GM18520 (cell line): ENCODE measurements at regions not wholly inside any gene's neighbourhood (a gene's known extent, or its start where the extent isn't known, plus 50 kb on each side); places are given as distances from the start of the nearest gene placed in this dataset.
A peak's percentile ranks its signal among the peaks of the same experiment; 100 is the strongest.

Experiments
- ATAC-seq: cut with Tn5 transposase; IDR thresholded peaks from one replicate; pipeline ENCODE4 v1.9.1; 2021; ENCODE audit not compliant: unreplicated experiment

GRCh38 chr3:24741506-24741905 lies 246.9 kb upstream of the THRB start:
- no peak for ATAC-seq

DNA sequence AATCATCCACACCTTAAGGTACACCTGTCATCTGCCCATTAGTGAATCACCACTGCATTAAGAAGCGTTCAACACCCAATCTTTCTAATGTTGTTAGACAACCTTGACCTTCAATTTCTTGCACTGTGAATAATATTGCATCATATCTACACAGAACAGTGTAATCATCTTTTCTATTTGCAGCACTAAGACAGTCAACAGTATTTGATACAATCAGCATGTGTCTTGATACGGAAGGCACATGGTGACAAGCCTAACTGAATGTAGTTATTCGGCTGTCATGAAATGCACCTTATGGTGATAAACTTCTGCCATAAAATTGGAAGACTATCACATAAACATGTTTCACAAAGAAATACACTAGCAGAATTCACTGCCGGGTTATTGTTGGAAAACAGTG lies 253.9 kb upstream of the THRB start:
- no peak for ATAC-seq

GRCh38 chr3:24751020-24751419 lies 256.4 kb upstream of the THRB start:
- ATAC-seq = no peak

- ATAC-seq = no peak
These were observed 261.6 kb upstream of the THRB start for GRCh38 chr3:24756101-24756888.

- no peak for ATAC-seq
These were observed 268.7 kb upstream of the THRB start for GRCh38 chr3:24763393-24763792.

- no peak for ATAC-seq
These were observed 269.7 kb upstream of the THRB start for GRCh38 chr3:24764236-24764915.

- ATAC-seq = no peak
These were observed 270.7 kb upstream of the THRB start for GRCh38 chr3:24765399-24765798.

DNA sequence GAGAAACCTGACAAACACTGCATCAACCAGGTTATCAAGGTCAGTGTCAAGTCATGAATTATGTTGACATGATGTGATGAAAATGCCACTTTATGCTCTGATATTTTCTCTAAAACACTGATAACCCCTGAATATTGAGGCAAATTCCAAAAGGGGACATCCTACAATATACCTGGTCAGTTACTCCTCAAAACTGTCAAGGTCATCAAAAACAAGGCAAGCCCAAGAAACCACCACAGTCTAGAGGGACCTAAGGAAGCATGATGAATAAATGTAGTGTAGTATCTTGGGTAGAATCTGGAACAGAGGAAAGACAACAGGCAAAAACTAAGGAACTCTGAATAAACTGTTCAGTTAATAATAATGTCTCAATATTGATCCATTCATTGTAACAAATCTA lies 275.3 kb upstream of the THRB start:
- ATAC-seq = no peak

DNA sequence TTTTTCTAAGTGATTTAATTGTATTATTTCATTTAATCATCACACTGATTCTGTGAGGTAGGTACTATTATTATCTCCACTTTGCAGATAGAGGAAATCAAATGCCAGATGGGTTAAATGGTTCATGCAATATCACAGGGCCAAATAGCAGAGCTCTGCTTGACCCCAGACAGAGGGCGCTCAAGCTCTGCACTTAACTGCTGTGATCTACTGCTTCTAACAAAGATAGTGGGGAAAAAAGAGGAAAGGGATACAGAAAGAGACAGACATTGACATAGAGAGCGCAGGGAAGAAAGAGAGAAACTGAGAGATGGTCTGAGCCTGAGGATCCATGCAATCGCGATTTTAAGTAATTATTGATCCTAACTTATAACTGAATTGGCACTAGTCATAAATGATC lies 279.1 kb upstream of the THRB start:
- ATAC-seq = peak; percentile 57

- ATAC-seq = no peak
These were observed 286.3 kb upstream of the THRB start for GRCh38 chr3:24780991-24781390.

GRCh38 chr3:24781454-24781853 lies 286.8 kb upstream of the THRB start:
- no peak for ATAC-seq

GRCh38 chr3:24793896-24794295 lies 299.2 kb upstream of the THRB start:
- no peak for ATAC-seq

- peak; percentile 96 for ATAC-seq
These were observed 308.0 kb upstream of the THRB start for GRCh38 chr3:24802614-24803013.

DNA sequence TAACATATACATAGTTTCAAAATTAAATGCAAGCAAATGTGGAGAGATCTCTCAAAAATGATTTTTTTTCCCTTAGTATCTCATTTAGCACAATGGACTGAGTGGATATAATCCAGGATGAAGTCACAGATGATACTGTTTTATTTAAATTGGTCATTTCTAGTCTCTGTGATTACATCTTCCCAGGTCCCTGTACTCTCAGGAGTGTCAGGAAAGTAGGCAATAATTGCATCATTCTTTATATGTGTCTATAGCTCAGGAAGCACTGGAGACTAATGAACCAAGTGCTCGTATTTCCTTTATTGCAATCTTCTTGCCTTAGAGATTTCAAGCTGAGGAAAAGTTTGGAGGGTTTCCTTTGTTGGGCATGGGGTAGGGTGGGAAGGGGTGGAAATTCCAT lies 309.4 kb upstream of the THRB start:
- ATAC-seq = no peak

- no peak for ATAC-seq
These were observed 316.2 kb upstream of the THRB start for GRCh38 chr3:24810881-24811280.

GRCh38 chr3:24812116-24812515 lies 317.5 kb upstream of the THRB start:
- ATAC-seq = no peak

- ATAC-seq = no peak
These were observed 323.4 kb upstream of the THRB start for GRCh38 chr3:24818055-24818454.

GRCh38 chr3:24828011-24828410 lies 333.4 kb upstream of the THRB start:
- no peak for ATAC-seq

DNA sequence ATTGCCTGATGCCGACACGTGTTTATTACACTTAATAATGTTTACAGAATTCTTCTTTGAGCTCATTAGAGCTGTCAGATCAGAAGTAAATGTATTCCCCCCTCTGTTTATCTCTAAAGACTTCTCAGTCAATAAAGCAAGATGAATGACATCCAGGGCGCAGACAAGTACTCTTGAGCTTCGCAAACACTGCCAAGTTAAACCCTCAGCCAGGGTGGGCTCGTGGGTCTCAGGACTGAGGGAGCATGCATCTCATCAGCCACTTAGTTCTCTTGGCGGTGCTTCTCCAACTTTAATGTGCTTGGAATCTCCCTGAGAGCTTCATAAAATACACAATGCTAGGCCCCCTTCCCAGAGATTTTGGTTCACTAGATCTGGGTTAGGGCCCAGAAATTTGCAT lies 333.9 kb upstream of the THRB start:
- ATAC-seq = no peak

DNA sequence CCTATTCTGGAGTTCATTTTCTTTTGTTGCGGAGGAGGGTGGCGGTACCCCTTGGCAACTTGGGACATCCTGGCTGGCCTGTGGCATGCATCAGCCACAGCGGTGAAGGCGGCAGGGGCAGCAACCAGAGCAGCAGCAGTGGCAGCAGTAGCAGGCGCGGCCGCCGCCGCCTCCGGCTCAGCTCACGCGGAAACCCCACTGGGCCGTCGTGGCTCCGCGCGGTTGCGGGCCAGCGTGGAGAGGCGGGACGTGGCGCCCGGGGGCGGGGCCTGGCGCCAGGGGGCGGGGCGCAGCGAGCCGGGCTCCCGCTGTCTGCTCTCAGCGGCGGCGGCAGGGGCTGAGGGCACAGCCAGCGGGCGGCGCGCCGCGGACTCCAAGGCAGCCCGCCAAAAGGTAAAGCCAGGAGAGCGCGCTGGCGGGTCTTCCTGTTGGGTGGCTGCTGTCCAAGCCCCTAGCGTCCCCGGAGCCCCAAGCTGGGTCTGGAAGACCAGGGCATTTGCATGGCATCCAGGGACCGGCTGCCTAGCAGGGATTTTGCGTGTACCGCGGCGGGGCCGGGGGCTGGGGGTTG lies 334.4 kb upstream of the THRB start:
- ATAC-seq = no peak

- no peak for ATAC-seq
These were observed 335.1 kb upstream of the THRB start for GRCh38 chr3:24829629-24830229.
